Testis (tissue), 2 donors: ENCODE measurements at regions not wholly inside any gene's neighbourhood (a gene's known extent, or its start where the extent isn't known, plus 50 kb on each side); places are given as distances from the start of the nearest gene placed in this dataset.

ENCODE experiments used
- DNase-seq: peaks from one replicate; pipeline ENCODE4 v3.0.0-alpha.2; 2019
- H3K27ac ChIP-seq, 2 donors: fragments of 200-600 bp; sonication (generic); one replicate each; pipeline ENCODE4 v1.5.1; 2019
- H3K27me3 ChIP-seq: fragments of 200-600 bp; sonication (generic); one replicate; pipeline ENCODE4 v1.5.1; 2019
- H3K36me3 ChIP-seq: fragments of 200-600 bp; sonication (generic); one replicate; pipeline ENCODE4 v1.5.1; 2017; ENCODE audit warnings: low read depth; ENCODE audit errors: missing control alignments
- H3K4me1 ChIP-seq: fragments of 200-600 bp; sonication (generic); one replicate; pipeline ENCODE4 v1.5.1; 2019
- H3K4me3 ChIP-seq, 2 donors: fragments of 200-600 bp; sonication (generic); one replicate each; pipeline ENCODE4 v1.5.1; 2017 to 2019
- H3K9me3 ChIP-seq: fragments of 200-600 bp; sonication (generic); one replicate; pipeline ENCODE4 v1.5.1; 2017
- POLR2A ChIP-seq: fragments of 450-650 bp; IDR thresholded peaks from one replicate; pipeline ENCODE4 v1.6.1; 2017; ENCODE audit warnings: antibody characterized with exemption, mild to moderate bottlenecking, moderate library complexity
- WGBS, 2 donors: methylation state at CpG; one replicate each; pipeline ENCODE4 v1.1.5; 2018; 5-methylcytosine and 5-hydroxymethylcytosine counted together
- intact Hi-C: fragments of 100-400 bp; cut with DNase I; formaldehyde crosslinking; loops from one replicate; pipeline ENCODE4 v1.15.1; 2023; ENCODE audit warnings: low total_unique reads
- TF ChIP-seq, protein P1 (sequence below), 3 experiments: fragments of 450-650 bp in 2 of 3; fragments of 200-600 bp in 1 of 3; sonication (generic) in 1 of 3; IDR thresholded peaks; one replicate each; pipeline ENCODE4 v1.5.1; 2016 to 2019; ENCODE audit warnings: antibody characterized with exemption in 3 of 3, mild to moderate bottlenecking in 2 of 3, moderate library complexity in 1 of 3

DNA sequence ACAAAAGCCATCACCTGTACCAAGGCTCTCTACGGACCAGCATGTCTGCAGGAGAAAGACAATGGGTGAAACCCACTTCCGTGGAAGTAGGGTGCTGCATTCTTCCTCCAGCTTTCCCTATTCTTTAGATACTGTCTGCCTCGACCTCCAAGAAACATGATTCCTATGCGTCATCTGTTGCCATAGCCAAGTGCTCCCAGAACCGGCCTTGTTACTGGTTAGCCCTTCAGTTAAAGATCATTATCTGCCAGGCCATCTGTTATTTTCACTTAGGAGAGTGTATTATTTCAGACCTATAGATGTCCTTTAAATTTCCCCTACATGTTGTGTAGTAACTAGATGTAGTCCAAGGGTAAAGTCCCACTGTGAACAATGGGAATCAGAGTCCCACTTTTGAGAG lies 89.0 kb upstream of the KIAA1217 start:
- H3K27me3 ChIP-seq, result no peaks in the 10 kb centered on the region
- H3K4me1 ChIP-seq, result no peaks in the 10 kb centered on the region
- no peaks in the 10 kb centered on the region for H3K9me3 ChIP-seq
- H3K4me3 ChIP-seq, result no peak overlapping the region
- H3K27ac ChIP-seq, result no peak overlapping the region
- intact Hi-C loops, result no loop called here
- TF ChIP-seq POLR2A, result no peak
- TF ChIP-seq, protein P1, sequence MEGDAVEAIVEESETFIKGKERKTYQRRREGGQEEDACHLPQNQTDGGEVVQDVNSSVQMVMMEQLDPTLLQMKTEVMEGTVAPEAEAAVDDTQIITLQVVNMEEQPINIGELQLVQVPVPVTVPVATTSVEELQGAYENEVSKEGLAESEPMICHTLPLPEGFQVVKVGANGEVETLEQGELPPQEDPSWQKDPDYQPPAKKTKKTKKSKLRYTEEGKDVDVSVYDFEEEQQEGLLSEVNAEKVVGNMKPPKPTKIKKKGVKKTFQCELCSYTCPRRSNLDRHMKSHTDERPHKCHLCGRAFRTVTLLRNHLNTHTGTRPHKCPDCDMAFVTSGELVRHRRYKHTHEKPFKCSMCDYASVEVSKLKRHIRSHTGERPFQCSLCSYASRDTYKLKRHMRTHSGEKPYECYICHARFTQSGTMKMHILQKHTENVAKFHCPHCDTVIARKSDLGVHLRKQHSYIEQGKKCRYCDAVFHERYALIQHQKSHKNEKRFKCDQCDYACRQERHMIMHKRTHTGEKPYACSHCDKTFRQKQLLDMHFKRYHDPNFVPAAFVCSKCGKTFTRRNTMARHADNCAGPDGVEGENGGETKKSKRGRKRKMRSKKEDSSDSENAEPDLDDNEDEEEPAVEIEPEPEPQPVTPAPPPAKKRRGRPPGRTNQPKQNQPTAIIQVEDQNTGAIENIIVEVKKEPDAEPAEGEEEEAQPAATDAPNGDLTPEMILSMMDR (IDR thresholded peaks at IDR 0.05), result no peak
- WGBS, 2 donors, result 84 to 89% methylated on average over 5 of the region's 5 CpGs
- DNase-seq, result no peak
- H3K36me3 ChIP-seq, result no peaks in the 10 kb centered on the region

DNA sequence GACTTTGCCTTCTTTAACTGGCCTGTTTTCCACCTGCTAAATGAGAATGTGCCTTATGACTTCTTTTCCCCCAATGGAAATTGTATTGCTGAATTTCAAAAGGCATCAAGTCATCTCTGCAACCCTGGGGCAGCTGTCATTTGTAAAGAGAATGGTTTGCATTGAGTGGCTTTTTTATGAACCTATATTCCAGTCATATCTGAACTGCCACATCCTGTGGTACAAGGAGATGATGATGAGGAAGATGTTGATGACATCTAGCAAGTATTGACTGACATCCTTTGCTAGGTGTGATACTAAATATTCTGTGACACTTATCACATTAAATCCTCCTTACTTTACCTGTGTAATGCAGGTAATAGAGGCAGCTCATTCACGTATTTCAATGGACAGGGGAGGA lies 88.3 kb upstream of the KIAA1217 start:
- Histone ChIP-seq H3K9me3 (no peaks in the 10 kb centered on the region), H3K27me3 (no peaks in the 10 kb centered on the region), H3K4me1 (no peaks in the 10 kb centered on the region), H3K27ac (no peak overlapping the region), H3K36me3 (no peaks in the 10 kb centered on the region), H3K4me3 (no peak overlapping the region)
- no peak for TF ChIP-seq POLR2A
- TF ChIP-seq, protein P1 (IDR thresholded peaks at IDR 0.05), result no peak
- WGBS, 2 donors, result 84 to 85% methylated on average over 1 of the region's 1 CpG
- intact Hi-C loops, result no loop called here
- DNase-seq, result no peak

DNA sequence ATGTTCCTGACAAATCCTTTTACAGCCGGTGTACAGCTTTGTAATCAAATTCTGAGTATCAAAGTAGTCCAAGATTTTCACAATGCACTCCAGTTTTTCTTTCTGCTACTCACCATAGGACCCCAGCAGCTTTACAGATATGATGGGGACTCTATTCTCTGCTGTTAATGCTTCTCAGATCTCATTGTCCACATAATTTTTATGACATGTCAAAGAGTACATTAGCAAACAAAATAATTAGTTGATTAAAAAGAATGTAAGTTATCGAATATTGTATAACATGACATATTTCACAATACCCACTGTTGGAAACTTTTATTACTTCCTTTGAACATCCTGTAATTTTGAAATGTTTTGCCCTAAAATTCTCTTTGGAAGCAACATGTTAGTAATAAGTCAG lies 81.4 kb upstream of the KIAA1217 start:
- Histone ChIP-seq H3K36me3 (no peaks in the 10 kb centered on the region), H3K4me1 (peaks cover 5% of the 10 kb centered on the region), H3K27me3 (no peaks in the 10 kb centered on the region), H3K9me3 (no peaks in the 10 kb centered on the region), H3K27ac (no peak overlapping the region), H3K4me3 (no peak overlapping the region)
- no peak for DNase-seq
- WGBS, 2 donors, result 55 to 56% methylated on average over 2 of the region's 2 CpGs
- no peak for TF ChIP-seq POLR2A
- TF ChIP-seq, protein P1 (IDR thresholded peaks at IDR 0.05), result no peak
- intact Hi-C loops, result no loop called here

DNA sequence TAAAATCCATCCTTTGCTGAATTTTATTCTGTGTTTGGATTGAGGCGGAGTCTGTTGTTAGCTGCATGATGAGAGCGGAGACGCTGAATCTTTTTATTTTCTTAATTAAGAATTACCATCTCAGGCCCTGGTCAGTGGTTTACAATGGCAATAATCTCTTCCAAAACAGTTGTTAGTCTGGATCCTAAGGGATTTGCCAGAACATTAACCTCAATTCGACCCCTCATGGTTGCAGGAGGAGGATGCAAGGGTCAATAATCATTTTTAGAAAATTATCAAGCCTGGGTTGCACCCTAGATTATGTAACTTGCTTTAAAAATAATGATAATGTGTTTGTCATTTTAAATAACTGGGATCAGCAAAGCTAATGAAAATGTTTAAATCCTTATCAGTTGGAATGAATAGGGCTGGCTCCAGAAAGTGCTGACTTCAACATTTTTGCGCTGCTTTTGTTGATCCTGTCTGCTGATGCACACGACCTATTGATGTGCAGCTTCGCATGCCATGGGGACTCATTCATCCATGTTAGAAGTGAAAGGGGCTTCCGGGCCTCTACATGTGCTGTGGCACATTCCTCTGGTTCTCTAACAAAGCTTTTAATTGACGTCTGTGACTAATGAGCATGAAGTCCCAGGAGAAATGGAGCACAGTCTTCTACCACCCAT lies 80.7 kb upstream of the KIAA1217 start:
- no peak for DNase-seq
- WGBS, 2 donors, result 63 to 69% methylated on average over 9 of the region's 9 CpGs
- H3K27me3 ChIP-seq, result no peaks in the 10 kb centered on the region
- H3K4me3 ChIP-seq, result no peak overlapping the region
- no peak overlapping the region for H3K27ac ChIP-seq
- H3K36me3 ChIP-seq, result no peaks in the 10 kb centered on the region
- H3K4me1 ChIP-seq, result peaks cover 5% of the 10 kb centered on the region
- no peaks in the 10 kb centered on the region for H3K9me3 ChIP-seq
- TF ChIP-seq, protein P1 (IDR thresholded peaks at IDR 0.05), result no peak
- intact Hi-C loops, result no loop called here

DNA sequence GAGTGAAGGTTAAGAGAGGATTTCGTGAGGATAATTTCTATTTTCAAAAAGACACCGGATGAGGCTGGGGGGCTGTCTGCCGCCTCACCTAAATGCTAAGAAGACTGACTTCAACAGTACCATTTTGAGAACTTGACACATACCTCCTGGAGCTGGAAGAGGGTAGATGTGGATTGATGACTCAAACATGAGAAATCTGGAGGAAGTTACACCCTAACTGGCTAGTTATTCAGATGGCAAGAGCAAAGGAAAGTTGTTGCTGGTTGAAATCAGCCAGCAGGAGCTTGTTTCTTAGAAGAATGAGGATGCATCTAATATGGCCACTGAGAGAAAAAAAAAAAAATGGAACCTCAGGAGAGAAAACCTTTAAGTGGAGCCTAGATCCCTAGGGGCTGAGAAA lies 76.2 kb upstream of the KIAA1217 start:
- Histone ChIP-seq H3K27me3 (no peaks in the 10 kb centered on the region), H3K36me3 (no peaks in the 10 kb centered on the region), H3K4me1 (peaks cover 5% of the 10 kb centered on the region), H3K4me3 (no peak overlapping the region), H3K27ac (no peak overlapping the region), H3K9me3 (no peaks in the 10 kb centered on the region)
- TF ChIP-seq, protein P1 (IDR thresholded peaks at IDR 0.05), result no peak
- no peak for TF ChIP-seq POLR2A
- WGBS, 2 donors, result 95 to 100% methylated on average over 3 of the region's 3 CpGs
- intact Hi-C loops, result no loop called here
- DNase-seq, result no peak
